ENCODE measurements at regions not wholly inside any gene's neighbourhood (a gene's known extent, or its start where the extent isn't known, plus 50 kb on each side); places are given as distances from the start of the nearest gene placed in this dataset.
"Not testable (repeated sequence)": the region's sequence is repeated elsewhere in the genome, so short reads cannot be mapped to it uniquely, and the experiment has no call there.

DNA sequence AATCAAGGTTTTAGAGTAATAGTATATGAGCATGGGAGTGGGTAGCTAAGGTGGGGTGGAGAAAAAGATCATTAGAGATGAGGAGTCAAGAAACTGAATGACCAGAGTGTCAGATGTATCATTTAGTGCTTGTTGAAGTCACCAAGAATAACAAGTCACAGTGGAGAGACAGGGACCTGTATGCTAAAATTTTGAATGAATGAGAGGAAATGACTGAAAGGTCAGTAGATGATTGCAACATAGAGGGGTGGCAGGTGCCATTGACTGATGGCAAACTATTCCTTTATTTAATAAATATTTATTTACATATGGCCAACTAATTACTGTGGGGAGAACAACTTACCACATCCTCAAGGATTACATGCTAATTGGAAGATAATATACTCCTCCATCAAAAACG is 75.0 kb upstream of the ANKRD28 start:
- no peaks in the 10 kb centered on the region for H3K36me3 ChIP-seq (replicated peaks)
- no peak for TF ChIP-seq CTCF (IDR thresholded peaks at IDR 0.05; ENCODE audit: low read depth, low read length, missing control alignments)
- no peak overlapping the region for H3K27ac ChIP-seq
- no peak overlapping the region for H3K4me3 ChIP-seq (ENCODE audit: low read depth, low read length)
- in situ Hi-C loops (cut with HindIII; ENCODE audit: low pct_ligation_motif_present, low sequenced_read_pairs): no loop called here
- no peaks in the 10 kb centered on the region for H3K27me3 ChIP-seq (replicated peaks)
- DNase-seq: no peak

DNA sequence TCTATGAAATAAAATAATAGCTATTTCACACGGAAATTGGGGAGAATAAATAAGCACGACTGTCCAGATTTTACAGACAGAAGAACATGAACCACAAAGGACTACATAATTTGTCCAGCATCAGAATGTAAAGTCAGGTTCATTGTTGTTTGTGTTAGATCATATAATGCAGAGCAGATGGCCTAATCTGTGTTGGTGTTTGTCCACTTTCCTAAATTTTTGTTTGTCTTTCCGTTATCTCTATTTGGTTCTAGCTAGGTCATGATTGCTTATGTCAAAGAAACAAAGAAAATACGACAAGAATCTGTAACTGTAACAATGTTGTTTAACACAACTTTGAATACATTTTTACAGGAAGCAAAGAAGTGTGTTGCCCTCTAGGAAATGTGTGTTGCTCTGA is 75.6 kb upstream of the ANKRD28 start:
- Histone ChIP-seq H3K4me3 (ENCODE audit: low read depth, low read length) (no peak overlapping the region), H3K27me3 (replicated peaks) (no peaks in the 10 kb centered on the region), H3K27ac (no peak overlapping the region), H3K36me3 (replicated peaks) (no peaks in the 10 kb centered on the region)
- no peak for TF ChIP-seq CTCF (IDR thresholded peaks at IDR 0.05; ENCODE audit: low read depth, low read length, missing control alignments)
- DNase-seq: no peak
- in situ Hi-C loops (cut with HindIII; ENCODE audit: low pct_ligation_motif_present, low sequenced_read_pairs): no loop called here

- Histone ChIP-seq H3K27ac (peak overlapping the region; percentile 43), H3K36me3 (replicated peaks) (no peaks in the 10 kb centered on the region), H3K4me3 (ENCODE audit: low read depth, low read length) (no peak overlapping the region), H3K27me3 (replicated peaks) (no peaks in the 10 kb centered on the region)
- peak; percentile 67 for DNase-seq
- no peak for TF ChIP-seq CTCF (IDR thresholded peaks at IDR 0.05; ENCODE audit: low read depth, low read length, missing control alignments)
- in situ Hi-C loops (cut with HindIII; ENCODE audit: low pct_ligation_motif_present, low sequenced_read_pairs): no loop called here
Observed at GRCh38 chr3:15875016-15875689, 77.4 kb upstream of the ANKRD28 start.

GRCh38 chr3:15876669-15877068 is 78.9 kb upstream of the ANKRD28 start:
- H3K4me3 ChIP-seq (ENCODE audit: low read depth, low read length): no peak overlapping the region
- H3K27ac ChIP-seq: no peak overlapping the region
- no peak for TF ChIP-seq CTCF (IDR thresholded peaks at IDR 0.05; ENCODE audit: low read depth, low read length, missing control alignments)
- H3K27me3 ChIP-seq (replicated peaks): no peaks in the 10 kb centered on the region
- no peaks in the 10 kb centered on the region for H3K36me3 ChIP-seq (replicated peaks)
- DNase-seq: no peak
- in situ Hi-C loops (cut with HindIII; ENCODE audit: low pct_ligation_motif_present, low sequenced_read_pairs): no loop called here

- Histone ChIP-seq H3K36me3 (replicated peaks) (no peaks in the 10 kb centered on the region), H3K4me3 (ENCODE audit: low read depth, low read length) (no peak overlapping the region), H3K27me3 (replicated peaks) (no peaks in the 10 kb centered on the region), H3K27ac (no peak overlapping the region)
- DNase-seq: no peak
- no peak for TF ChIP-seq CTCF (IDR thresholded peaks at IDR 0.05; ENCODE audit: low read depth, low read length, missing control alignments)
- in situ Hi-C loops (cut with HindIII; ENCODE audit: low pct_ligation_motif_present, low sequenced_read_pairs): no loop called here
Observed at GRCh38 chr3:15877813-15878212, 80.0 kb upstream of the ANKRD28 start.

DNA sequence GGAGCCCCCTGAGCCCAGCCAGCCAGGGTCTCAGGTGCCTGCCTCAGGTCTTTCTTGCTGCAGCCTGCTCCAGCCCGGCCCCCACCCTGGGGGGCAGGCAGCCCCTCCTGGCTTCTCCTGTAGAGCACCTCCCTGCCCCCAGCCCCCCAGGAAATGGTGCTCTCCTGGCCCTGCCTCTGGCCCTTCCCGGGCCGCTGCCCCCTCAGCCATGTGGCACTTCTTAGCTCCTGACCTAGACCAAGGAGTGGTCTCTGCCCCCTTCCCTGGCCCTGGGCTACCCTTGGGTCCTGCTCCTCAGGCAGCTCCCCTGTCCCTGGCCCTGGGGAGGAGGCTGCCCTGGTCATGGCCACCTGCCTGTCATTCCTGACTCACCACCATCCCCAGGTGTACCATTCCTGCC is 82.0 kb upstream of the ANKRD28 start:
- DNase-seq; H3K4me3 ChIP-seq (ENCODE audit: low read depth, low read length); H3K36me3 ChIP-seq (replicated peaks); in situ Hi-C loops (cut with HindIII; ENCODE audit: low pct_ligation_motif_present, low sequenced_read_pairs); H3K27me3 ChIP-seq (replicated peaks); H3K27ac ChIP-seq: not testable (repeated sequence)
